GM12878 (cell line): ENCODE measurements at regions not wholly inside any gene's neighbourhood (a gene's known extent, or its start where the extent isn't known, plus 50 kb on each side); places are given as distances from the start of the nearest gene placed in this dataset.

Source experiments
- ATAC-seq: fragments of 200-7000 bp; cut with Tn5 transposase; 3 replicates; pipeline ENCODE4 v1.9.1; 2020; ENCODE audit warnings: mild to moderate bottlenecking, moderate library complexity
- BruUV-seq: library from RNA; stranded (reverse); fragments of 400-500 nt; replicated peaks from 2 replicates; lab custom pipeline; 2021; lab: Mats Ljungman, UMichigan
- CTCF ChIA-PET: fragments of 300-600 bp; sonication (Branson Sonifier 250); formaldehyde crosslinking; extraction: SDS; loops from one replicate; lab custom pipeline; 2021; ENCODE audit warnings: inconsistent platforms; lab: Yijun Ruan, JAX
- POLR2A ChIA-PET: fragments of 350-600 bp; formaldehyde crosslinking; extraction: SDS; loops from one replicate; lab custom pipeline; 2021; ENCODE audit warnings: inconsistent platforms; lab: Charles Lee
- RAD21 ChIA-PET: fragments of 300-600 bp; sonication (Branson Sonifier 250); formaldehyde crosslinking; loops from one replicate; lab custom pipeline; 2023; ENCODE audit warnings: antibody characterized with exemption; ENCODE audit not compliant: unreplicated experiment; lab: Charles Lee
- SMC1A ChIA-PET: fragments of 300-600 bp; sonication (Branson Sonifier 250); formaldehyde crosslinking; loops from one replicate; lab custom pipeline; 2023; ENCODE audit not compliant: unreplicated experiment, uncharacterized antibody; lab: Charles Lee
- DNase-seq: peaks from one replicate; pipeline ENCODE4 v3.0.0-alpha.2; 2011; ENCODE audit warnings: low read depth, low spot score
- FAIRE-seq: peaks from 3 replicates; lab custom pipeline; 2011; peaks lifted over from hg19 to GRCh38; lab: Jason Lieb, UNC
- H2AFZ ChIP-seq: 2 replicates; pipeline ENCODE4 v1.6.0; 2011; ENCODE audit warnings: low read depth, low read length, control low read depth; ENCODE audit not compliant: control insufficient read depth
- H3K27ac ChIP-seq: 2 replicates; pipeline ENCODE4 v1.5.1; 2011; ENCODE audit warnings: control low read depth; ENCODE audit not compliant: control insufficient read depth, insufficient read depth
- H3K27me3 ChIP-seq, 2 experiments: replicated peaks in 1 of 2; 2 replicates each; pipeline versions ENCODE4 v1.6.0 to v1.6.1; 2011; ENCODE audit warnings: low read length in 1 of 2; ENCODE audit not compliant: control insufficient read depth in 2 of 2, insufficient read depth in 2 of 2
- H3K36me3 ChIP-seq, 2 experiments: 2 replicates each; pipeline ENCODE4 v1.5.1; 2011; ENCODE audit warnings: low read length in 1 of 2; ENCODE audit not compliant: control insufficient read depth in 2 of 2, insufficient read depth in 2 of 2
- H3K4me1 ChIP-seq: 2 replicates; pipeline ENCODE4 v1.6.1; 2011; ENCODE audit warnings: mild to moderate bottlenecking, low read length, moderate library complexity, mixed read lengths; ENCODE audit not compliant: control insufficient read depth, insufficient read depth
- H3K4me2 ChIP-seq: 2 replicates; pipeline ENCODE4 v1.6.0; 2011; ENCODE audit warnings: control low read depth; ENCODE audit not compliant: control insufficient read depth, insufficient read depth
- H3K4me3 ChIP-seq: fragments of 200-600 bp; sonication (generic); 2 replicates; pipeline ENCODE4 v1.5.1; 2016
- H3K79me2 ChIP-seq: 2 replicates; pipeline ENCODE4 v1.6.0; 2011; ENCODE audit warnings: low read length; ENCODE audit not compliant: control insufficient read depth, insufficient read depth
- H3K9ac ChIP-seq: 2 replicates; pipeline ENCODE4 v1.8.0; 2011; ENCODE audit warnings: low read length, control low read depth, mixed read lengths; ENCODE audit not compliant: control insufficient read depth, insufficient read depth
- H3K9me3 ChIP-seq: replicated peaks from 3 replicates; pipeline ENCODE4 v1.5.1; 2011; ENCODE audit warnings: mild to moderate bottlenecking, low read length; ENCODE audit not compliant: control insufficient read depth, insufficient read depth
- H4K20me1 ChIP-seq: 2 replicates; pipeline ENCODE4 v1.6.0; 2011; ENCODE audit not compliant: control insufficient read depth, insufficient read depth
- CEBPB ChIP-seq, 2 experiments: fragments of 150-350 bp in 1 of 2; IDR thresholded peaks; 2 replicates each; pipeline ENCODE4 v1.6.1; 2012 to 2014; ENCODE audit warnings: low read depth in 2 of 2, low read length in 2 of 2, borderline replicate concordance in 1 of 2, inconsistent platforms in 1 of 2
- HDGF ChIP-seq: fragments of 450-650 bp; IDR thresholded peaks from 2 replicates; pipeline ENCODE4 v1.6.1; 2016; ENCODE audit warnings: antibody characterized with exemption
- RELB ChIP-seq: fragments of 450-650 bp; IDR thresholded peaks from 2 replicates; pipeline ENCODE4 v1.6.1; 2017; ENCODE audit warnings: low read depth, mild to moderate bottlenecking, moderate library complexity
- WGBS: methylation state at CpG from one replicate; pipeline ENCODE4 v1.1.6; 2016; ENCODE audit warnings: low lambda C conversion rate; ENCODE audit not compliant: insufficient replicate concordance, insufficient coverage; ENCODE audit errors: missing lambda C conversion rate; 5-methylcytosine and 5-hydroxymethylcytosine counted together
- in situ Hi-C: fragments of 300-500 bp; cut with MboI; formaldehyde crosslinking; loops from 9 replicates; pipeline ENCODE4 v1.14.3; 2018; ENCODE audit warnings: mixed read lengths
- intact Hi-C: fragments of 100-400 bp; cut with micrococcal nuclease; formaldehyde crosslinking; loops from one replicate; pipeline ENCODE4 v1.14.2; 2022; ENCODE audit not compliant: unreplicated experiment

- FAIRE-seq (no peak), DNase-seq (no peak), ATAC-seq (no peak)
- no peak overlapping the region for H3K4me3 ChIP-seq
- ChIA-PET RAD21 (no interaction called here), CTCF (interaction anchor here (1.2 kb wide), 1 partner anchor 54 kb away, joined by 3 read pairs; no protein-coding TSS in a partner anchor), SMC1A (interaction anchor here (0.9 to 4.2 kb wide), 8 partner anchors 12 to 275 kb away, joined by 3 to 21 read pairs (median 4); no protein-coding TSS in a partner anchor), POLR2A (no interaction called here)
- H4K20me1 ChIP-seq, result no peaks in the 10 kb centered on the region
- H3K4me2 ChIP-seq, result no peak overlapping the region
- in situ Hi-C loops, result no loop called here
- no peaks in the 10 kb centered on the region; the same call in 1 of the 2 replicates for H3K4me1 ChIP-seq
- 54% methylated on average over 3 of the region's 3 CpGs for WGBS
- intact Hi-C loops, result no loop called here
- H2AFZ ChIP-seq, result no peak overlapping the region
- TF ChIP-seq RELB (no peak), HDGF (no peak)
- no peaks in the 10 kb centered on the region; the same call in 2 of the 3 replicates for H3K9me3 ChIP-seq
- BruUV-seq, result no TSS peak
- no peaks in the 10 kb centered on the region for H3K27me3 ChIP-seq
- no peak overlapping the region for H3K9ac ChIP-seq
- H3K27ac ChIP-seq, result no peak overlapping the region
- no peaks in the 10 kb centered on the region for H3K79me2 ChIP-seq
- H3K36me3 ChIP-seq, result no peaks in the 10 kb centered on the region
Measured at GRCh38 chr4:36549252-36549651, 267.8 kb downstream of the DTHD1 start.

GRCh38 chr4:36549992-36550391 lies 268.6 kb downstream of the DTHD1 start:
- Histone ChIP-seq H3K27me3 (no peaks in the 10 kb centered on the region), H2AFZ (no peak overlapping the region), H3K79me2 (no peaks in the 10 kb centered on the region), H3K36me3 (no peaks in the 10 kb centered on the region), H3K4me2 (no peak overlapping the region), H3K27ac (no peak overlapping the region), H3K4me1 (no peaks in the 10 kb centered on the region; the same call in 1 of the 2 replicates)
- ChIA-PET RAD21 (interaction anchor here (0.9 to 1.5 kb wide), 2 partner anchors 9 to 202 kb away, joined by 3 to 4 read pairs; no protein-coding TSS in a partner anchor), SMC1A (interaction anchor here (1.0 to 4.2 kb wide), 7 partner anchors 8 to 153 kb away, joined by 3 to 21 read pairs (median 5); no protein-coding TSS in a partner anchor)
- ATAC-seq, result no peak
- TF ChIP-seq CEBPB (IDR thresholded peaks at IDR 0.05; ENCODE audit: borderline replicate concordance in 1 of 2, low read depth in 2 of 2, low read length in 2 of 2), result no peak
- TF ChIP-seq, all 136 proteins: peak for 0
- Histone ChIP-seq H4K20me1 (no peaks in the 10 kb centered on the region), H3K4me3 (no peak overlapping the region), H3K9ac (no peak overlapping the region), H3K9me3 (no peaks in the 10 kb centered on the region; the same call in 2 of the 3 replicates)
- ChIA-PET CTCF (interaction anchor here (0.8 kb wide), 1 partner anchor 18 kb away, joined by 4 read pairs; no protein-coding TSS in a partner anchor), POLR2A (no interaction called here)
- in situ Hi-C loops (no loop called here), intact Hi-C loops (loop anchor here (5.0 to 10.0 kb wide), 2 partner anchors 102 to 845 kb away; no protein-coding TSS in a partner anchor)
- BruUV-seq, result no TSS peak
- FAIRE-seq, result no peak
- WGBS, result 34% methylated on average over 3 of the region's 3 CpGs
- DNase-seq, result no peak
